KMS-11 (cell line): ENCODE measurements at regions not wholly inside any gene's neighbourhood (a gene's known extent, or its start where the extent isn't known, plus 50 kb on each side); places are given as distances from the start of the nearest gene placed in this dataset.

ENCODE experiments used
- H2AFZ ChIP-seq: fragments of 200-600 bp; sonication (generic); 2 replicates; pipeline ENCODE4 v1.6.1; 2016; ENCODE audit warnings: antibody characterized with exemption, mixed run types, low read depth
- H3K27ac ChIP-seq: fragments of 200-600 bp; sonication (generic); 2 replicates; pipeline ENCODE4 v1.6.1; 2016; ENCODE audit warnings: mild to moderate bottlenecking, mixed run types
- H3K27me3 ChIP-seq: fragments of 200-600 bp; sonication (generic); 2 replicates; pipeline ENCODE4 v1.6.1; 2017; ENCODE audit warnings: mild to moderate bottlenecking, low read depth, mixed run types, moderate library complexity; ENCODE audit not compliant: insufficient read depth
- H3K36me3 ChIP-seq: fragments of 200-600 bp; sonication (generic); 2 replicates; pipeline ENCODE4 v1.6.1; 2017; ENCODE audit warnings: mild to moderate bottlenecking, mixed run types; ENCODE audit not compliant: insufficient read depth
- H3K4me1 ChIP-seq: fragments of 200-600 bp; sonication (generic); 2 replicates; pipeline ENCODE4 v1.6.1; 2016; ENCODE audit warnings: mild to moderate bottlenecking, low read depth, mixed run types; ENCODE audit not compliant: poor library complexity, severe bottlenecking
- H3K4me2 ChIP-seq: fragments of 200-600 bp; sonication (generic); 2 replicates; pipeline ENCODE4 v1.7.0; 2016; ENCODE audit warnings: mild to moderate bottlenecking, mixed run types
- H3K4me3 ChIP-seq: fragments of 200-600 bp; sonication (generic); IDR thresholded peaks from 2 replicates; pipeline ENCODE4 v1.6.1; 2017; ENCODE audit warnings: low read depth, low read length, mixed read lengths; ENCODE audit not compliant: insufficient read depth
- H3K79me2 ChIP-seq: fragments of 200-600 bp; sonication (generic); 2 replicates; pipeline ENCODE4 v1.6.1; 2016; ENCODE audit warnings: low read depth, mixed run types; ENCODE audit not compliant: insufficient read depth
- H3K9ac ChIP-seq: fragments of 200-600 bp; sonication (generic); 2 replicates; pipeline ENCODE4 v1.6.1; 2016; ENCODE audit warnings: mild to moderate bottlenecking, mixed run types
- H4K20me1 ChIP-seq: fragments of 200-600 bp; sonication (generic); 2 replicates; pipeline ENCODE4 v1.6.1; 2016; ENCODE audit warnings: mild to moderate bottlenecking, mixed run types; ENCODE audit not compliant: insufficient read depth
- TF ChIP-seq, protein P1 (sequence below): fragments of 200-600 bp; sonication (generic); conservative IDR thresholded peaks from 2 replicates; pipeline ENCODE4 v1.6.1; 2017; ENCODE audit warnings: low read depth, mild to moderate bottlenecking, antibody characterized with exemption, low read length, moderate library complexity, mixed read lengths

GRCh38 chr1:58035523-58035922, 511.0 kb downstream of the OMA1 start:
- TF ChIP-seq, protein P1, sequence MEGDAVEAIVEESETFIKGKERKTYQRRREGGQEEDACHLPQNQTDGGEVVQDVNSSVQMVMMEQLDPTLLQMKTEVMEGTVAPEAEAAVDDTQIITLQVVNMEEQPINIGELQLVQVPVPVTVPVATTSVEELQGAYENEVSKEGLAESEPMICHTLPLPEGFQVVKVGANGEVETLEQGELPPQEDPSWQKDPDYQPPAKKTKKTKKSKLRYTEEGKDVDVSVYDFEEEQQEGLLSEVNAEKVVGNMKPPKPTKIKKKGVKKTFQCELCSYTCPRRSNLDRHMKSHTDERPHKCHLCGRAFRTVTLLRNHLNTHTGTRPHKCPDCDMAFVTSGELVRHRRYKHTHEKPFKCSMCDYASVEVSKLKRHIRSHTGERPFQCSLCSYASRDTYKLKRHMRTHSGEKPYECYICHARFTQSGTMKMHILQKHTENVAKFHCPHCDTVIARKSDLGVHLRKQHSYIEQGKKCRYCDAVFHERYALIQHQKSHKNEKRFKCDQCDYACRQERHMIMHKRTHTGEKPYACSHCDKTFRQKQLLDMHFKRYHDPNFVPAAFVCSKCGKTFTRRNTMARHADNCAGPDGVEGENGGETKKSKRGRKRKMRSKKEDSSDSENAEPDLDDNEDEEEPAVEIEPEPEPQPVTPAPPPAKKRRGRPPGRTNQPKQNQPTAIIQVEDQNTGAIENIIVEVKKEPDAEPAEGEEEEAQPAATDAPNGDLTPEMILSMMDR: no peak
- Histone ChIP-seq H3K79me2 (no peaks in the 10 kb centered on the region), H3K4me3 (no peak overlapping the region), H2AFZ (no peak overlapping the region), H3K9ac (no peak overlapping the region), H3K4me1 (no peaks in the 10 kb centered on the region), H4K20me1 (no peaks in the 10 kb centered on the region), H3K27ac (no peak overlapping the region), H3K4me2 (no peak overlapping the region), H3K27me3 (no peaks in the 10 kb centered on the region), H3K36me3 (no peaks in the 10 kb centered on the region)

DNA sequence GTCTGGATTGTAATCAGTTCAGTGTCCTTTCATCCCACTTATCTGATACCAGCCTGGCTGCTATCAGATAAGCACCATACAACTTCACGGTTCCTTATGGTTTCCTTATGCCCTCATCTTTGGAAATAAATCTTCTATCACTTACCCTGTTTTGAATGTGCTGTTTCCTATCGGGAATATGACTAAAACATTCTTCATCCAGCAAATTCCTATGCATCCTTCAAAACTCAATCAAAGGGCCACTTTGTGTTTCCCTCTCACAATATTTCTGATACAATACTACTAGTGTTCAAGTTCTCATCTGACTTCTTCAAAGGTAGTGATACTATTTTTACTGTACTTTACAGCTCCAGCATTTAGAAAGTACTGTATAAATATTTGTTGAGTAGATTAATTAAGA, 513.2 kb downstream of the OMA1 start:
- Histone ChIP-seq H3K27ac (no peak overlapping the region), H3K79me2 (no peaks in the 10 kb centered on the region), H3K9ac (no peak overlapping the region), H3K4me2 (no peak overlapping the region), H3K4me3 (no peak overlapping the region), H3K4me1 (no peaks in the 10 kb centered on the region), H3K36me3 (no peaks in the 10 kb centered on the region), H2AFZ (no peak overlapping the region), H4K20me1 (no peaks in the 10 kb centered on the region), H3K27me3 (no peaks in the 10 kb centered on the region)
- TF ChIP-seq, protein P1: no peak

- H3K79me2 ChIP-seq: no peaks in the 10 kb centered on the region
- no peak overlapping the region for H3K9ac ChIP-seq
- H3K4me2 ChIP-seq: no peak overlapping the region
- no peak overlapping the region for H3K4me3 ChIP-seq
- TF ChIP-seq, protein P1: no peak
- H3K27me3 ChIP-seq: no peaks in the 10 kb centered on the region
- H3K27ac ChIP-seq: no peak overlapping the region
- no peaks in the 10 kb centered on the region for H4K20me1 ChIP-seq
- no peaks in the 10 kb centered on the region for H3K4me1 ChIP-seq
- no peak overlapping the region for H2AFZ ChIP-seq
- H3K36me3 ChIP-seq: no peaks in the 10 kb centered on the region
These were observed 513.9 kb downstream of the OMA1 start for GRCh38 chr1:58032611-58033073.

GRCh38 chr1:58031416-58031815, 515.1 kb downstream of the OMA1 start:
- H3K4me1 ChIP-seq: no peaks in the 10 kb centered on the region
- TF ChIP-seq, protein P1: no peak
- no peak overlapping the region for H3K9ac ChIP-seq
- no peak overlapping the region for H2AFZ ChIP-seq
- H3K4me3 ChIP-seq: no peak overlapping the region
- no peak overlapping the region for H3K4me2 ChIP-seq
- no peaks in the 10 kb centered on the region for H4K20me1 ChIP-seq
- no peaks in the 10 kb centered on the region for H3K79me2 ChIP-seq
- H3K36me3 ChIP-seq: no peaks in the 10 kb centered on the region
- H3K27ac ChIP-seq: no peak overlapping the region
- no peaks in the 10 kb centered on the region for H3K27me3 ChIP-seq
